GM03348 (cell line): ENCODE measurements at regions not wholly inside any gene's neighbourhood (a gene's known extent, or its start where the extent isn't known, plus 50 kb on each side); places are given as distances from the start of the nearest gene placed in this dataset.
"Not testable (repeated sequence)": the region's sequence is repeated elsewhere in the genome, so short reads cannot be mapped to it uniquely, and the experiment has no call there.

Experiments used
- DNase-seq: peaks from one replicate; pipeline ENCODE4 v3.0.0; 2012; ENCODE audit warnings: low spot score

- no peak for DNase-seq
Observed at GRCh38 chr1:38609166-38610025, 250.2 kb downstream of the RRAGC start.

- DNase-seq: peak; percentile 16
Observed at GRCh38 chr1:38608202-38608864, 251.2 kb downstream of the RRAGC start.

GRCh38 chr1:38607526-38607925 lies 252.0 kb downstream of the RRAGC start:
- no peak for DNase-seq

DNA sequence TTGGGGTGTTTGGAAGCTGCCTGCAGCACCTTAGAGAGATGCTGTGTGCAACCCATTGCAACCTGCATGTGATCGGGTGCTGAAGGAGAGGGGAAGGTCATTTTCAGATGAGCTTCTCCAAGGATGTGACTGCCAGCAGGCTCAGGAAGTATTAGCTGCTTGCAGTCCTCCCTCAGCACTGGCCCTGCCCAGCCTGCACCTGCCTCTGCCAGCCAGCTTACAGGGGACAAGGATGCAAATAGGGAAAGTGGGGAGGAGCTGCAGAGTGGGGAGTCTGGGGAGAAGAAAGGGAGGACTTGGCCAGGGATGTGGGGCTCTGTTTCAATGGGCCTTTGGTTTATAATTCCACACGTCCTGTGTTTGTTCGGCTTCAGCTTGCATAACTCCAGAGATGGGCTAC lies 254.5 kb downstream of the RRAGC start:
- no peak for DNase-seq

DNA sequence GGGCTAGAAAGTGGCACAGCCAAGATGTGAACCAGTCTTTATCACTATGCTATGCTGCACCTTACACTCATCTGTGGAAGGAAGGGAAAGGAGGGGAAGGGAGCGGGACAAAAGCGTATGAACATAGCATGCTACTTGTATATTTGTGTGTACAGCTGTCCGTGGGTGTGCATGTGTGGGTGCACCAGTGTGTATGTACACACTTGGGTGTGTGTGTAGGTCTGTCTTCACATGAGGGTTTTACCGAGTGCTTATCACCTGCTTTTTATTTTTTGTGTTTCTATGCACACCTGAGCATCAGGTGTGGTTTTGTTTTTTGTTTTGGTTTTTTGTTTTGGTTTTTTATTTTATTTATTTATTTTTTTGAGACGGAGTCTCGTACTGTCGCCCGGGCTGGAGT lies 255.7 kb downstream of the RRAGC start:
- no peak for DNase-seq

DNA sequence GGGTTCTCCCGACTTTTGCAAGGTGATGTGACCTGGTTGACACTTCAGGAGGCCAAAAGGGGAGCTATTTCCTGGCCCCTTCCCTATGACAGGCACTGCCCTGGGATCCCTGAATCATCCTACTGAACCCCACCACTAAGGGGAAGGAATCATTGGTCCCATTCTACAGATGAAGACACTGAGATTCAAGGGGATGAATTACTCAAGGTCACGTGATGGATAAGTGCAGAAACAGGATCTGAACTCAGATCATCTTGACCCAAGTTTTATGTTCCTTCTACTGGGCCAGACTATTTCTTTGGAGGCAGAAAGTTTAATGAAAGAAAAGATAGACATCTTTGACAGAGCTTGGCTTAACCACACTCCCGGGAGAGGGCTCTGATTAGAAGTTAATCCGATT lies 258.7 kb downstream of the RRAGC start:
- no peak for DNase-seq

GRCh38 chr1:38600286-38600685 lies 259.3 kb downstream of the RRAGC start:
- no peak for DNase-seq

DNA sequence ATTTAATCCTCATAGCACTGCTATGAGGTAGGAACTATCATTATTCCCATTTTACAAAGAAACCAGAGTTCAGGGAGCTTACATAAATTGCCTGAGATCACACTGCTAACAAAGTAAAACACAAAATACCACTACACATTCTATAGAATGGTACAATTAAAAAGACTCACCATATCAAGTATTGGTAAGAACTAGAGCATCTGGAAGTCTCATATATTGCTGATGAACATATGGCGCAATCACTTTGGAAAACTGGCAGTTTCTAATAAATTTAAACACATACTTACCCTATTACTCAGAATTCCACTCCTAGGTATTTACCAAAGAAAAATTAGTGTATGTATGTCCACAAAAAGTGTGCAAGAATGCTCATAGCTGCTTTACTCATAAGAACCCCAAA lies 261.5 kb downstream of the RRAGC start:
- no peak for DNase-seq

- DNase-seq: no peak
Observed at GRCh38 chr1:38589036-38589435, 270.5 kb downstream of the RRAGC start.

GRCh38 chr1:38587766-38588165 lies 271.8 kb downstream of the RRAGC start:
- no peak for DNase-seq

GRCh38 chr1:38586993-38587646 lies 272.5 kb downstream of the RRAGC start:
- DNase-seq: peak; percentile 74

DNA sequence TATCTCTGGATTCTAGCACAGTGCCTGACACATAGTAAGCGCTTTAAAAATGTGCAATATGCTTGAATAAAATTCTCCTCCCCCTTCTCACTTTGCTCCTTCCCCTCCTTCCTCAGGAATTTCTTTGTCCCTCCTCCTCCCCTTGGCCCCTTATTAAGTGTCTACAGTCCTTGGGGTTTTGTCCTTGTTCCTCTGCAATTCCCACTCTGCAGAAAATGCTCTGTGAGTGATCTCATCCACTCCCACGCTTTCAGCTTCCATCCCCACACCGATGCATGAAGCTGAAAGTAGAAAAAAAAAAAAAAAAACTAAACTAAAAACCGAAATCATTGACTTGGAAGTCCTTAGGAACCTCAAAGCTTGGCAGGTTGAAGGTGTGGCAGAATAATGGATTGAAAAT lies 273.6 kb downstream of the RRAGC start:
- no peak for DNase-seq

DNA sequence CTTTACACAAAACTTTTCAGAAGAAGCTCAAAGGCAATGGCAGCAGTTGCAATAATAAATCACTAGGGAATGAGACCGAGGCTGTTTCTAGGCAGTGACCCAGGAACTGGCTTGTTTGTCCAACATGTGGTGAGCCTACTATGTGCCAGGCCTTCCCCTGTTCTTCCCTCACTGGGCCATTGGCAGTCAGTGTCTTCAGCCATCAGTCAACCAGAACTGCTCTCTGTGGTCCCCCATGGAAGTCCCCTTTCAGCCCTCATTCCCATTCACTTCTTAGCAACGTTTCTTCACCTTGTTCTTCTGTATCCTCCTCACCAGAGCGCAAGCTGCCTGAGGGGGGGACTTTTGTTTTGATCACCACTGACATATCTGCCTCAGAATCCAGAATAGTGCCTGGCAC lies 274.1 kb downstream of the RRAGC start:
- no peak for DNase-seq

GRCh38 chr1:38584448-38585355 lies 274.9 kb downstream of the RRAGC start:
- no peak for DNase-seq

GRCh38 chr1:38583287-38583686 lies 276.3 kb downstream of the RRAGC start:
- DNase-seq: not testable (repeated sequence)

GRCh38 chr1:38581396-38581795 lies 278.2 kb downstream of the RRAGC start:
- no peak for DNase-seq

GRCh38 chr1:38580594-38580993 lies 279.0 kb downstream of the RRAGC start:
- DNase-seq: no peak

- no peak for DNase-seq
Observed at GRCh38 chr1:38579056-38579455, 280.5 kb downstream of the RRAGC start.

DNA sequence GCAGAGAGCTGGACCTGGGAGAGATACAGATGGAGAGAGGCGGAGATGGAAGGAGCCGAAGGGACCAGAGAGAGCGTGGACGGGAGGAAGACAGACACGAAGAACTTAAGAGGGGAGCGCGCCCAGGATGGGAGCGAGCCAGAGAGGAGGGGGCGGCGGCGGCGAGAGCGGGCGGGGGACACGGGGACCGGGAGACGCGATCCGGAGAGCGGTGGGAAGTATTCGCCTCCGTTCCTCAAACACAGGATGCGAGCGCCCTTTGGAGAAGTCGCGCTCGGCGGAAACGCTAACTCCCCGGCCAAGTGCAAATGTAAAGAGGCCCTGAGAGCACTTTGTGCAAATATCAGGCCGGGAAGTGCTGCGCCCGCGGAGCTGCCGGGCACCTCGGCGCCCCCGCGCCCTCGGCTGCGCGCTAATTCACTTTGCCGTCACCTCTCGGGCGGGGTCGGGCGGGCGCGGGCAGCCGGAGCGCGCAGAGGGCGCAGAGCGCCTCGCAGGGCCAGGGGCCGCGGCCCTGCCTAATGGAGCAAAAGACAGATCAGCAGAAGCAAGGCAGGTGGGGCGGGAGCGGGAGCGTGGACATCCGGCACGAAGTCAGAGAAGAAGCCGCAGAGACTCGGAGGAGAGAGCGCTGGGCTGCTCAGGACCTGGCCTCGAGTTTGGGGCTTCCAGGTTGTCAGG lies 281.2 kb downstream of the RRAGC start:
- DNase-seq: no peak

- no peak for DNase-seq
Observed at GRCh38 chr1:38577937-38578270, 281.7 kb downstream of the RRAGC start.

GRCh38 chr1:38577385-38577784 lies 282.2 kb downstream of the RRAGC start:
- no peak for DNase-seq

- no peak for DNase-seq
Observed at GRCh38 chr1:38576241-38576640, 283.3 kb downstream of the RRAGC start.
